MM.1S (cell line): ENCODE measurements at regions not wholly inside any gene's neighbourhood (a gene's known extent, or its start where the extent isn't known, plus 50 kb on each side); places are given as distances from the start of the nearest gene placed in this dataset.

Experiments used
- CTCF ChIP-seq: fragments of 300-600 bp; sonication (generic); IDR thresholded peaks from 2 replicates; pipeline ENCODE4 v1.5.1; 2016; ENCODE audit warnings: antibody characterized with exemption, low read length, mixed read lengths
- EZH2 ChIP-seq: fragments of 300-600 bp; sonication (generic); optimal IDR thresholded peaks from 2 replicates; pipeline ENCODE3; 2017; ENCODE audit warnings: low read depth, mild to moderate bottlenecking, antibody characterized with exemption, low read length, mixed read lengths
- EZH2phosphoT487 ChIP-seq: fragments of 300-600 bp; sonication (generic); IDR thresholded peaks from 2 replicates; pipeline ENCODE4 v1.6.1; 2018; ENCODE audit warnings: antibody characterized with exemption, low read length

GRCh38 chr18:44320619-44321460 lies 359.8 kb upstream of the SETBP1 start:
- TF ChIP-seq CTCF = no peak
- TF ChIP-seq EZH2phosphoT487 = no peak
- TF ChIP-seq EZH2 = no peak
